Epithelial cell of proximal tubule (primary cell): ENCODE measurements at regions not wholly inside any gene's neighbourhood (a gene's known extent, or its start where the extent isn't known, plus 50 kb on each side); places are given as distances from the start of the nearest gene placed in this dataset.

ENCODE experiments used
- DNase-seq: peaks from one replicate; pipeline ENCODE4 v3.0.0-alpha.2; 2011; ENCODE audit warnings: low read depth
- H3K4me3 ChIP-seq: 2 replicates; pipeline ENCODE4 v1.5.1; 2011; ENCODE audit warnings: low read depth, mild to moderate bottlenecking, low read length
- CTCF ChIP-seq: conservative IDR thresholded peaks from 2 replicates; pipeline ENCODE4 v1.5.1; 2012; ENCODE audit warnings: low read depth, mild to moderate bottlenecking, low read length

- no peak overlapping the region for H3K4me3 ChIP-seq
- no peak for DNase-seq
- no peak for TF ChIP-seq CTCF
Observed at GRCh38 chrX:40279091-40279430, 181.3 kb upstream of the BCOR start.

GRCh38 chrX:40278340-40279090 is 180.8 kb upstream of the BCOR start:
- no peak for TF ChIP-seq CTCF
- no peak overlapping the region for H3K4me3 ChIP-seq
- no peak for DNase-seq

- DNase-seq: no peak
- no peak for TF ChIP-seq CTCF
- no peak overlapping the region for H3K4me3 ChIP-seq
Observed at GRCh38 chrX:40277672-40278071, 179.9 kb upstream of the BCOR start.

DNA sequence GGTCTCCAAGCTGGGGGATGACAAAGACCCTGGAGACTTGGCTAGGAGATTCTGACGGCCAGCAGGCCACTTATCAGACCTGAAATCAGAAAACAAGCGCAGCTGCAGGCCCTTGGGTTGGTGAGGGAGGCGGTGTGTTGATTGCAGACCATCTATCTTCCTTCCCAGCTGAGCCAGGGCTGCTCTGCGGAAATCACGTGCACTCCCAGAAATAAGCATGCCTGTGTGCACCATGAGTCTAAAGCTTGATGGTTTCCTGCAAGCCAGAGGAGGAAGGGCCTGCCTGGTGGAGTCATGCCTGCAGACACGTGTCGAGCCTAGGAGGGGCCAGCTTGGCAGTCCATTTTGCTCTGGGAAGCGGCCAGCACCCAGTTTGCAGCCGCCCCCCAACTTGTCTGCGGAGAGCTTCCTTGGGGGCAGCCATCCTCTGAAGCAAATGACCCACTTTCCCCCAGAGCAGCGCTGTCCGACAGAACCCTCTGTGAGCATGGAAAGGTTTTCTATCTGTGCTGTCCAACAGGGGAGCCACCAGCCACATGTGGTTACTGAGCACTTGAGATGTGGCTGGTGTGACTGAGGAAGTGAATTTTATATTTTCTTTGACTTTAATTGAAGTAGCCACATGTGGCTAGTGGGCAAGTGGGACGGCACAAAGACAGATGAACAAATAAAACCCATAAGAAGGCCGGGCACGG is 175.7 kb upstream of the BCOR start:
- no peak overlapping the region for H3K4me3 ChIP-seq
- no peak for DNase-seq
- no peak for TF ChIP-seq CTCF

DNA sequence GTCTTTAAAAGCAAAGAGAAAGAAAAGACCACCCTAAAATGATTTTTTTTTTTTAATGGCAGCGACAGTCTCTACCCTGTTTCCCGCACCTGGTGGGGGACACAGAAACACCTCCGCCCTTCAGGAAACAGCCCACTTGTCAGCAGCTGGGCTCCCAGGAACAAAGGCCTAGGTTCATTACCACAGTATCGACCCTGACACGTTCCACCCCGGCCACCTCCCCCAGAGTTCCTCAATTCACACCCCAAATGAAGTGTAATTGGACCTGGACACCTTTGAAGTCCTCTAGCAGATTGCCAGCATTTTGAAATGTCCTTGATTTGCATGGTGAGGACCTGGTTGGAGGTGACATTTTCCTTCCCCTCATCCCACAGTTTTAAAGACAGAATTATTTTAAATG is 175.0 kb upstream of the BCOR start:
- no peak overlapping the region for H3K4me3 ChIP-seq
- DNase-seq: no peak
- no peak for TF ChIP-seq CTCF

DNA sequence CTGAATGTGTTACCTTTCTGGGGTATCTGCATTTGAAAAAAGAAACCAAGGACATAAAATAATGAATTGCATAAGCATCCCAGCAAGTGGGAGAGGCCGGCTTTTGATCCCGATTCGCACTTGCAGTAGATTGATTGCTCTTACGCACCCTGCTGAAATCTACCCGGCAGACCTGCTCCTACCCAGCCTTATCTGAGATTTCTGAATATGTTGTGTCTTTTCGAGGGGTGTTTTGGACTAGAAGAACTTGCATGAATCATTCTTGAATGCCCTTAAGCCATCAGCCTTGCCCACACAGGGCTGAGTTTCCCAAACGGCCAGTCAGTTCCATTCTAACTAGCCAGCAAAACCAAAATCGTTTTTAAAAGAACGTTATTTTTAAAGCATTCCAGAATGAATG is 174.4 kb upstream of the BCOR start:
- no peak overlapping the region for H3K4me3 ChIP-seq
- TF ChIP-seq CTCF: no peak
- DNase-seq: no peak

- no peak for TF ChIP-seq CTCF
- H3K4me3 ChIP-seq: no peak overlapping the region
- no peak for DNase-seq
Observed at GRCh38 chrX:40268188-40268520, 170.4 kb upstream of the BCOR start.
